Erythroblast (primary cell): ENCODE measurements at regions not wholly inside any gene's neighbourhood (a gene's known extent, or its start where the extent isn't known, plus 50 kb on each side); places are given as distances from the start of the nearest gene placed in this dataset.

ENCODE experiments used
- GATA1 ChIP-seq: IDR thresholded peaks from 2 replicates; pipeline ENCODE4 v1.6.1; 2011; ENCODE audit warnings: low read depth, mild to moderate bottlenecking, control low read depth, low read length, moderate library complexity
- POLR2A ChIP-seq: IDR thresholded peaks from 2 replicates; pipeline ENCODE4 v1.6.1; 2011; ENCODE audit warnings: mild to moderate bottlenecking, low read length

- TF ChIP-seq POLR2A = no peak
- TF ChIP-seq GATA1 = no peak
These were observed 153.2 kb downstream of the MACROH2A1 start for GRCh38 chr5:135245521-135246499.
